WI38 (cell line): ENCODE measurements at regions not wholly inside any gene's neighbourhood (a gene's known extent, or its start where the extent isn't known, plus 50 kb on each side); places are given as distances from the start of the nearest gene placed in this dataset.
"Not testable (repeated sequence)": the region's sequence is repeated elsewhere in the genome, so short reads cannot be mapped to it uniquely, and the experiment has no call there.

ENCODE experiments used
- H3K4me3 ChIP-seq: 2 replicates; pipeline ENCODE4 v1.5.1; 2011; ENCODE audit warnings: low read depth, mild to moderate bottlenecking, control low read depth, low read length
- TF ChIP-seq, protein P1 (sequence below): IDR thresholded peaks from 2 replicates; pipeline ENCODE4 v1.5.1; 2012; ENCODE audit warnings: low read depth, mild to moderate bottlenecking, control low read depth, low read length

DNA sequence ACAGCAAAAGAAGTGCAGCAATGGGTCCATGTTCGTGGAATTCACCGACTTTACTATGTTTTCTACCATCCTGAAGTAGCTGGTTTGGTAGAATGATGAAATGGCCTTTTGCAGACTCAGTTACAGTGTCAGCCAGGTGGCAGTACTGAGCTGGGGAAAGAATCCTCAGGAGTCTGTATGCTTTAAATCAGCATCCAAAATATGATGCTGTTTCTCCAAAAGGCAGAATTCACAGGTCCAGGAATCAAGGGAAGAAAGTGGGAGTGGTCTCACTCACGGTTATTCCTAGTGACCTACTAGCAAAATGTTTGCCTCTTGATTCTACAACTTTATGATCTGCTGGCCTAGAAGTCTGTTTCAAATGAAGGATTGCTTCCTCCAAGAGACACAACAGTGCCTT lies 287.1 kb downstream of the SPATA31A6 start:
- not testable (repeated sequence) for H3K4me3 ChIP-seq
- TF ChIP-seq, protein P1, sequence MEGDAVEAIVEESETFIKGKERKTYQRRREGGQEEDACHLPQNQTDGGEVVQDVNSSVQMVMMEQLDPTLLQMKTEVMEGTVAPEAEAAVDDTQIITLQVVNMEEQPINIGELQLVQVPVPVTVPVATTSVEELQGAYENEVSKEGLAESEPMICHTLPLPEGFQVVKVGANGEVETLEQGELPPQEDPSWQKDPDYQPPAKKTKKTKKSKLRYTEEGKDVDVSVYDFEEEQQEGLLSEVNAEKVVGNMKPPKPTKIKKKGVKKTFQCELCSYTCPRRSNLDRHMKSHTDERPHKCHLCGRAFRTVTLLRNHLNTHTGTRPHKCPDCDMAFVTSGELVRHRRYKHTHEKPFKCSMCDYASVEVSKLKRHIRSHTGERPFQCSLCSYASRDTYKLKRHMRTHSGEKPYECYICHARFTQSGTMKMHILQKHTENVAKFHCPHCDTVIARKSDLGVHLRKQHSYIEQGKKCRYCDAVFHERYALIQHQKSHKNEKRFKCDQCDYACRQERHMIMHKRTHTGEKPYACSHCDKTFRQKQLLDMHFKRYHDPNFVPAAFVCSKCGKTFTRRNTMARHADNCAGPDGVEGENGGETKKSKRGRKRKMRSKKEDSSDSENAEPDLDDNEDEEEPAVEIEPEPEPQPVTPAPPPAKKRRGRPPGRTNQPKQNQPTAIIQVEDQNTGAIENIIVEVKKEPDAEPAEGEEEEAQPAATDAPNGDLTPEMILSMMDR: peak; percentile 22; the same call in 1 of the 2 replicates

DNA sequence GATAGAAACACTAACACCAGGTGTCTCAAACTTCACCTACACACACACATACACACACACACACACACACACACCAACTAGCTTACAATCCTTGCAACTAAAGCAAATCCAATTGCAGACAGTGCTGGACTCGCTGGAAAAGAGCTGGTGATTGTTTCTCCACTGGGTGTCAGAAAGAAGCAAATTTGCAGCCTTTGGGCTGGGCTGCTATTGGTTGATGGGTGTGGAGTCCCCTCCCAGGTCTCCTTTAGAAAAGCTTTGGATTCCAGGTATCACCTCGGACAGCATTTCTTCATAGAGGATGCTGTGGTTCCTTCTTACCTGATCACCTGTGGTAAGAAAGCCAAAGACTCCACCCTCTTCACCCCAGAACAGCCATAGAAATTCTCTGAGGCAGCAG lies 307.5 kb downstream of the SPATA31A6 start:
- H3K4me3 ChIP-seq: not testable (repeated sequence)

DNA sequence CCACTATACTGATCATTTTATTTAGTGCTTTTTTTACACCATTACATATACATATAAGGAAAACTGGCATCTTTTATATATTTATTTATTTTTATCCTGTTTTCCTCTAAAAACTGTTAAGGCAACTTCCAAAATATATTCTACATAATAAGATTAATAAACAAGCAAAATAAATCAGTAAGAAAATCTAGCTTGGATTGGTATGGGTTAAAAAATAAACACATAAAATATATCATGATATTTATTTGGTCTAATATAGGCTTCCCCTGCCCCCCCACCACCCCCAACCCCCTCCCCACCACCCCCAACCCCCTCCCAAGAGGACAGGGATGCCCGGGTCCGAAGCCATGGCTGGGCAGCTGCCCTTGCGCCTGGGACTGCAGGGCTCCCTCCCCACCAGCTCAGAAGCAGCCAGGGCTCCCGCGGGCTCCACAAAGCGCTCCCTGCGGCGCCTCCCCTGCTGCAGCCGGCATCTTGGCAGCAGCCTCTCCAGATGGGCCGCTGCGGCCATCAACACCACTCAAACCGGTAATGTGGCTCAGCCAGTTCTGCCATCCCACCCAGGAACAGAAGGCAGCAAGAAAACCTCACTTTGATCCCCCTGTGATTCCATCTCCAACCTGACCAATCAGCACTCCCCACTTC lies 319.3 kb downstream of the SPATA31A6 start:
- not testable (repeated sequence) for H3K4me3 ChIP-seq

DNA sequence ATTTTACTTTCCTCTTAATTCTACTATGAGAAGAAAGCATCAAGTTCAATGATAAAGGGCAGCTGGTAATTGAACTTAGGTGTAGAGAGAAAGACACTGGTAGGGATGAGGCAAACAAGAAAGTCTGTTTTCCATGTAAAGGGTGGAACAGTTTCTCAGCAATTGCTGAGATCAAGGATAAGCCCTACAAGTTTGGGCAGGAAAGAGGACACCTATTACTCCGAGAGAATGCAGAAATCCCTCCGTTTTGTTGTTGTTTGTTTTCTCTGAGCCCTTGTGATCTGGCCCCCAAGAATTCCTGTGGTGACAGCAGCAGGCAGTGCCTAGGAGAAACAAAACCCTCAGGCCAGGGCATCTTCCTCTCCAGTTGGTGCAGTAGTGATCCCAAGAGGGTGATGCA lies 324.7 kb downstream of the SPATA31A6 start:
- not testable (repeated sequence) for H3K4me3 ChIP-seq

DNA sequence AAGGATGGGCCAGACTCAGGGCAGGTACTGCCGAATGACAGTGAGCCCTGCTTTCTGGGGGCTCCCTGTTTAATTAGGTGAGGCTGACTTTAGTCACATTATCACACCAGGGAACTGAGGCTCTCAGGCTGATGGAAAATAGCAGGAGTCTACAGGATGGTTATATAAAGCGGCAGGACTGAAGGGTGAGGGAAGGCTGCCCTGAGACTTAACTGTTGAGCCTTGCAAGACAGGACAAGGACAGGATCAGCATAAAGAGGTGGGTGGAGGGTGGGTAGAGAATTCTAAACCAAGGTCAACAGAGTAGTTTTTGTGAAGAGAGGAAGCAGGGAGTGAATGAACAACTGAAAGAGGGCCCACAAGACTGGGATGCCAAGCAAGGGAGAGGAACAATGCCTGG lies 330.1 kb downstream of the SPATA31A6 start:
- not testable (repeated sequence) for H3K4me3 ChIP-seq

DNA sequence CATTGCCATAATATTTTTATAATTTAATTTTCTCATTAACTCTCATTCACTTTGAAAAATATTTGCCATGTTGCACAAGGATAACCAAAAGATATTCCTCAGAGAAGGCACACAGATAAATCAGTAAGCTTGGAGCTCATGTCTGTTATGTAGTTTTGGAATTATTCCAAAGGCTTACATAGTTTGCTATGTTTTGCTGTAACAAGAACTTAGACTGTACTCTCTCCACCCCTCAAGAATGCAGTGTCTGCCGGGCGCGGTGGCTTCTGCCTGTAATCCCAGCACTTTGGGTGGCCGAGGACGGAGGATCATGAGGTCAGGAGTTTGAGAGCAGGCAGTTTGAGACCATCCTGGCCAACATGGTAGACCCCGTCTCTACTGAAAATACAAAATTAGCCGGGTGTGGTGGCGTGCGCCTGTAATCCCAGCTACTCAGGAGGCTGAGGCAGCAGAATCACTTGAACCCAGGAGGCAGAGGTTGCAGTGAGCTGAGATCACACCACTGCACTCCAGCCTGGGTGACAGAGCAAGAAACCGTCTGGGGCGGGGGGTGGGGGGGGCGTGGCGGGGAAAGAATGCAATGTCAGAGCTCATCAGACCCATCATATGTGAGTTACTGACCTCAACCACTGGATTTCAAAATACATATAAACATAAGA lies 351.0 kb downstream of the SPATA31A6 start:
- H3K4me3 ChIP-seq: not testable (repeated sequence)

DNA sequence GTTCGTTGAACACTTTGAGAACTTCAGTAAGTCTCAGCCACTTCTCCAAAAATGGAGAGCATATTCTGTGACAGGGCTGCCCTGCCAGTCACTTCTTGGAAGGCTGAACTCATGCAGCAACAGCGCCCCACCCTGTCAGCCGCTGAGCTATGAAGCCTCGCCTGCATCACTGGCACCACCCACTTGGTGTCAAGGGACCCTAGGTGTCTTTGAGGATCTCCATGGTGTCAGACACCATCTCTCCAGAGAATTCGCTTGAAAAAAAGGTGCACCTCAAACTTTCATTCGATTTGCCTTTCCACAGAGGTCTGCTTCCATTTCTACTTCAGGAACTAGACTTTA lies 351.5 kb downstream of the SPATA31A6 start:
- not testable (repeated sequence) for H3K4me3 ChIP-seq

DNA sequence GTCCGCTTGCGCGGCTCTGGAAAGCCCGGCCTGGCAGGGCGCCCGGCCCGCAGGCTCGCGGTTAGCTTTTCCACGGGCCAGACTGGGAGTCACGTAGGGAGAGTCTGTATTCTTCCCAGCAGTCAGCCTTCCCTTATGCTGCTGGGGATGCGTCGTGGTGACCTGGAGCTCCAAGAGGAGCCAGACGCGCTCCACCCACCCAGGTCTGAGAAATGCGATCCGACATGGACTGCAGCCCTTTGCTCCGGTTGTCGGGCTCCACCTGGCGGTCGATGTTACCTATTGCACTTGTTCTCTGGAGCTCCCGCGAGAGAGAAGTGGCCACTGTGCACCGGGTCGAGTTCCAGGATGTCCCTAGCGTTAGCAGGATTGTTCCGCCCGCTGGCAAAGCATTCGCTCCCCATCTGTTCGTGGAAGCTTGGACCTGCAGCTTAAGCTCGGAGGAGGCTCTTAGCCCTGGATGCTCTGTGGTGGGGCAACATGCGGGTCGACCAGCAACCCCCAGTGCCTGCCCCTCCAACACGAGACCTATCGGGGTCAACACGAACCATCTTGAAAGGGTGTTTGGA lies 367.4 kb downstream of the SPATA31A6 start:
- not testable (repeated sequence) for H3K4me3 ChIP-seq

DNA sequence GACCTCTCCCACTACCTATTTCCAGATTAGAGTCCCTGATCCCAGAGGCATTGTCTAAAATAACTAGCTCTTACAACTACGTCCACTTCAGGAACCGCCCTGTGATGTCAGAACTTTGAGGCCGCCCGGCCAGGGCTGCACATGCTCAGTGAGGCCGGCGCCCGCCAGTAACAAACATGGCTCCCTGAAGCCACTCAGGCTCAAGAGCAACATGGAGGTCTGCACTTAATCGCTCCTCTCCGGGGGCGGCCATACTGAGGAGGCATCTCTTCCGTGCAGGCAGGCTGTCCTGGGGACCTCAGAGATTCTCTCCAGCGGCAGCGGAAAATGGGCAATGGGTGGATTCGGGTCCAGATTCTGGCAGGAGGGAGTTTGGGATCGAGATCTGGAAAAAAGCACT lies 385.1 kb downstream of the SPATA31A6 start:
- H3K4me3 ChIP-seq: not testable (repeated sequence)

DNA sequence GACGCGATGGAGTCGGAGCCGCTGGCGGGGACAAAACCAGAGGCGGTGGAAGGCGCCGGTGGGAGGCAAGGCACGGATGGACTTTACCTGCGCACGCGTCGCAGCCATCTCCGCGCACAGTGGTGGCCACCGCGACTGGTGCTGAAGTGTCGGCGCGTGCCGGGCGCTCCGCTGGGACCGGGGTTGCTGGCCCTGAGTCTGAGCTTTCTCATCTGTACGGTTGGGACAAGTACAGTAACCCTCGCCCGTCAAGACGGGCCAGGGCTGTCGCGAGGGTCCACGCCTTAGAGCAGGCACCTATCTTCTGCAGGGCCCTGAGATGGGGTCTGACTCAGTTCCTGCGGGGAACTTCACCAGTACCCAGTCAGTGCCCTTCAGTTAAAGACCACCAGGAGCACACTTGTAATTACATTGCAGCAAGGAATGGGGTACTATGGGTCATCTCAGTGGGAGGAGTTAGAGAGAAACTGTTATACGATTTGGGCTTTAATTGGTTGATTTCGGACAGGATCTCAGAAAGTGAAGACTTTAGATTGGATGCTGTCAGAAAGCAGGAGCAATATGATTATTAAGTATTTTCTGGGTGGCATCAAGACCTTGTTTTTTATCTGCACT lies 385.6 kb downstream of the SPATA31A6 start:
- H3K4me3 ChIP-seq: 0 out of 2 replicates have a peak overlapping the region, but pooled peaks have one; percentile 24

DNA sequence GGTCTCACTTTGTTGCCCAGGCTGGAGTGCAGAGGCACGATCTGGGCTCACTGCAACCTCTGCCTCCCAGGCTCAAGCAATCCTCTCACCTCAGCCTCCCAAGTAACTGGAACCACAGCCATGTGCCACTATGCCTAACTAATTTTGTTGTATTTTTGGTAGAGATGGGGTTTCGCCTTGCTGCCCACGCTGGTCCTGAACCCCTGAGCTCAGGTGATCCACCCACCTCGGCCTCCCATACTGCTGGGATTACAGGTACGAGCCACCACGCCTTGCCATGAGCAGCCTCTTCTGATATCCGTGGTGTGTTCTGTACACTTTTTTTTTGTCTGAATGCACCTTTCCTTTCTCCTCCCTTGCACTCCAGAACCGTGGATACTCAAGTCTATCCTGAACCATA lies 394.4 kb downstream of the SPATA31A6 start:
- not testable (repeated sequence) for H3K4me3 ChIP-seq
